SH-SY5Y (cell line): ENCODE measurements at regions not wholly inside any gene's neighbourhood (a gene's known extent, or its start where the extent isn't known, plus 50 kb on each side); places are given as distances from the start of the nearest gene placed in this dataset.

ENCODE experiments used
- GATA2 ChIP-seq: IDR thresholded peaks from 2 replicates; pipeline ENCODE4 v1.6.1; 2011; ENCODE audit warnings: mild to moderate bottlenecking, low read depth, low read length
- GATA3 ChIP-seq: IDR thresholded peaks from 2 replicates; pipeline ENCODE4 v1.6.1; 2011; ENCODE audit warnings: low read depth, mild to moderate bottlenecking, low read length, moderate library complexity

DNA sequence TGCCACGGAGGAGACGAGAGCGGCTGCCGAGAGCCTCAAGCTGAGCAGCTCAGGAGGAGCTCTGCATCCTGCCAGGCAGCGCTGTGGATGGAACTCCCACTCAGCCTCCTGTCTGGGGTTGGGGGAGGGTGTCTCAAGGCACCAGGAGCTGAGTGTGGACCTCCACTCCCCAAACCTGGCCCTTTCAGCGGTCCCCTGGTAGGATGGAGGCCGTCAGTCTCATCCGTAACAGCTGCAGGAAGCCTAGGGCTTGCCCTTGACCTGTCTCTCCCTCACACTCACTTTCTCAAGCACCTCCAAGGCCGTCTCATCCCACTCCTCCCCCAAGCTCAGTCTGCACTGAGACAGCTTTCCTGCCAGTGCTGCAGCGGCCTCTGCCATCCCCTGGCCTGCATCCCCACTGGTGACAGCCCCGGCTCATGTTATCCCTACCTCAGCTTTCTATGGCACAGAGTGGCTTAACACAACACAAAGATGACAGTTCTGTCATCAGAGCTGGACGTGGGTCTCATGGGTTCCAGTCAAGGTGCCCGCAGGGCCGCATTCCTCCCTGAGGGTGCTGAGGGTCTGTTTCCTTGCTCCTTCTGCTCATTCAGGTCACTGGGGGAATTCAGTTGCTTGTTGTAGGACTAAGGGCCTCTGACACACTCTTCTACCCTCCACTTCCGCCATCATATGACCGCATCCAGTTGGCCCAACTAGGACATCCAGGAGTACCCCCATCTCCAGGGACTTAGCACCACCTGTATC is 341.9 kb upstream of the B3GAT1 start:
- no peak for TF ChIP-seq GATA2

DNA sequence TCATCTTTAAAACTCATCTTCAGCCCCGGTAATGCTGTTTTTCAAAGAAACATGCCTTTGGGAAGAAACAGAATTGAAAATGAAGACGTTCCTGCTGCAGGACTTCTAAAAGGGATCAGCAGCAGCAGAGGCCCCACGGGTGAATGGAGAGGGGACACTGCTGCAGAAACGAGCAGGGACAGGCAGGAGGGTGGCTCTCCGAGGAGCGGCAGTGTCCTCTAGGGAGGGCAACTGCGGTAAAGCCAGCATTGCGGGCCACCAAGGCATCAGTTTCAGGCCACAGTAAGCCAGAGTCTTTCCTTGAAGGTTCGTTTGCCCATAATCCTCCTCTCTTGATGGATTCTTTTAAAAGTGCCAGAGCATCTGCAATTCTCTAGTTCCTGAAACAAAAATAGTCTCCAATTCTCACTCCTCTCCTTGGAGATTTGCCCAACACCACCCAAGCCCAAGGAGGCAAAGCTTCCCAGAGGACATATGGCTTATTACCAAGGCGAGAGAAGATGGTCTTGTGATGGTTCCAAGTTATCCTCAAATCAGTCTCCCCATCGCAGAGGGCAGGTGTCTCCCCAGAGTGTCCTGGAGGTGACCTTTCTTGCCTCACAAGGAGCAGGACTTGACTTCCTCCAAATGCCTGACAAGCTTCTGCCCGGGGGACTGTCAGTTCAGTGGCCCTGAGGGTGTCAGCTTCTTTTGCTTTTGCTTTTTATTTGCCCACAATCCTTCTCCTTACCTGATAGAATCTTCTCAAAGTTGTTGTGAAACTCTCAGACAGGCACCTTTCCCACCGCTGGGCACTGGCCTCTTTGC is 341.1 kb upstream of the B3GAT1 start:
- no peak for TF ChIP-seq GATA2
- no peak for TF ChIP-seq GATA3

DNA sequence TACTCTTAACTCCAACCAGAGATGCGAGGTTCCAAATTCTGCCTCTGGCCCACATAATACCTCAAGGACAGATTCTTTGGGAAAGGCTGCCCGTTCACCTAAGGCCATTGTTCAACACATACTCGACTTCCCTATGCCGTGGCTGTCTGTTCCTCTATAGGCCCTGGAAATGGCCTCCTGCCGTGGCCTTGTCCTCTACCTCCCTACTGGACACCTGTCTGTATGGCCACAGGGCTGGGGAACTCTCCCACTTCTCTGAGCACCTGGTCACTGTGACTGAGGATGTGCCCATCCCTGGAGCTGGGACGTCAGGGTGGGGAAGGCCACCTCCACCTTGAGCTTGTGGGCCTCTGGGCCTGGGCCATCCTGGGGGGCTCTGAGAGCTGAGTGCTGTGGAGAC is 340.5 kb upstream of the B3GAT1 start:
- no peak for TF ChIP-seq GATA3
- TF ChIP-seq GATA2: no peak

DNA sequence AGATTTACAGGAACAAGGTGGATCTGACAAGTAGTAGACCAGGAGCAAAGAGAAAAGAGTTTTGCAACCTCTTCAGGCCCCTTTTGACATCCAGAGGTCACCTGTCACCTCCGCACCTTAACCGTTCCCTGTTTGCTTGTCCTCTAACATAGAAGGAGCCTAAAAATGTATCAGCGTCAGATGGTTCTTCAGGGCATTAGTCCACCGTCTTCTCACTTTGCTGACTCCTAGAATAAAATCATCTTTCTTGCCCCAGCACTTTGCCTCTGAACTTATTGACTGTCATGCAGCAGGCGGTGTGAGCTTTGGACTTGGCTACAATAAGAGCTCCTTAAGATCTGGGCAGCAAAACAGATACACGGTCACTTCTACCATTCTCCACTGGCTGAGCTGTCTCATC is 339.7 kb upstream of the B3GAT1 start:
- TF ChIP-seq GATA3: no peak

DNA sequence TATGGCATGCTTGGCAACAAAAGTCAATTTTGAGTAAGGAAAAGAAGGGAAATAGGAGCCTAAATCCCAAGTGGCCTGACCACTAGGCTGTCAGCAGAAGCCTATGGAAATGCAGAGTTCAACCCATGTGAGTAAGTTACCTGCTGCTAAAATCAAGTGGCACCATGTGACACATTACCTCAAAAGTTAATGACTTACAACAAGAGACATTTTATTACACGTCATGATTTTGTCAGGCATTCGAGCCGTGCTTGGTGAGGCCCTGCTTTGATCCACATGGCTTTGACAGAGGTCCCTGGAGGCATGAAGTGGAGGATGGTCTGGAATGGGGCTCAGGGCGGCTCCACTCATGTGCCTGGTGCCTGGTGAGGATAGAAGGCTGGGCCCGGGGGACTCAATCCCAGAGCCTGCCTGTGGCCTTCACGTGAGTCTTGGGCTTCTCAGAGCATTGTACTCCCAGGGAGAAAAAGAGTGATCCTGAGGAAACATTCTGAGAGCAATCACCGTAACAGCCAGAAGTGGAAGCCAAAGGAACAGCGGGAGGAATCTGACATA is 339.1 kb upstream of the B3GAT1 start:
- no peak for TF ChIP-seq GATA2
- TF ChIP-seq GATA3: no peak

DNA sequence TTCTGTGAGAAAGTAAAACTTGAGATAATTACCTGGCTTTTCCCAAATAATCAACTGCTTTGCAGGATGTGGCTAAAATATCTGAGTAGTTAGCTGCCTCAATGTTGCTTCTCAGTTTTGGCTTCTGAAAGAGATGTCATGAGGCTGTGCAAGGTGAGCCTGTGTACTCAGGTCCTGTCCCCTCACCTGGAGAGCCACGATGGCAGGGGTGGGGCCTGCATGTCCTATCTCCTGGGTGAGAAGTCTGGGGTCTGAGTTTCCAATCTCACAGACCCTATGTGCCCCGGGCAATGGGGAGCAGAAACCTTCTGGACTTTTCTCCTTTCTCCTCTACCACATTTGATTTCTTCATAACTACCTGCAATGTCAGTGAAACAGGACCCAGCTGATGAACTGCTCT is 338.6 kb upstream of the B3GAT1 start:
- no peak for TF ChIP-seq GATA2
- no peak for TF ChIP-seq GATA3

DNA sequence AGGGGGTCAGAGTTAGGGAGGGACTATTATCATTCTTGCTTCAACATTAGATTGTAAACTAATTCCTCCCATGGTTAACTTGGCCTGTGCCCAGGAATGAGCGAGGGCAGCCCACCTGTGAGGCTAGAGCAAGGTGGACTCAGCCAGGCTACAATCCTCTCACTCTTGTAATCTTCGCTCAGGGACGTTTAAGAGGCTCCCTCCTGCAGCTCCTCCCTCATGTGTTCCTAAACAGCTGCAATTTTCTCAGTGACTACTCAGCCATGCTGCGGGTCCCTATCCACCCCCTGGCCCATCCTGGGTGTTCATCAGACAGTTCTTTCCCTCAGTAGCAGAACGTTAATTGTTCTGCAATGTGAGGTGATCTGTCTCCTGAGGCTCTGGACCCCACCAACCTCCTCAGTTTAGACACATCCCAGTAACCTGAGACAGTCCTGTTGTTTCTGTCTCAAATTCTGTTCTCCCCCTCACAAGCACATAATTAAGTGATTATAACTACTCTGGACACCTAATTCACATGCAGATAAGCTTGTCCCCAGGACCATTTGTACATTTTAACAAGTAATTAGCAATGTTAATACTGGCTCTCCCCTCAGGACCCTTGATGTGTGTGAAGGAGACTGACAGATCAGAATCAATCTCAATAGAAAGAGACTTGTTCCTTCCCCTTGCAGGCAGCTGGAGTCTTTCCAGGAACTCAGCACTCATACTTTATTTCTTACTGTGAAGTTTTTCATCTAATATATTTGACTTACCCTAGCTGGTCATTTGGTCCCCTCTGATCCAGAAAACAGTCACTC is 337.2 kb upstream of the B3GAT1 start:
- no peak for TF ChIP-seq GATA2
- TF ChIP-seq GATA3: no peak

DNA sequence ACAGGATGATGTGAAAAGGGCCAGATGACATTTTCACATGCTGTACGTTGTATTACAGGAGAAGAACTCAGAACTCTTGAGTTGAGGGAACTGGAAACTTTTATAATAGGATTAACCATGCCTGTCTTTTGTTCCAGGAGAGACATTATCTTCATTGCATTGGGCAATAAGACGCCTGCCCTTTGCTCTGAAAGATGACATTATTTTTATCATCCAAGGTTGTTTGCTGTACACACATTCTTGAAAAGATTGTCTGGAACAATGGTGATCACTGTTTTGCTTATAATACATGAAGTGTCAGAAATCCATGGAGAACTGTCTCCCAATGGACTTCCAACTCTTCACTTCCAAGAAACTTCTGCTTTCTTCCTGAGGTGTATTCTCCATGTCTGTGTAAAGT is 334.6 kb upstream of the B3GAT1 start:
- TF ChIP-seq GATA2 (no peak), GATA3 (no peak)

DNA sequence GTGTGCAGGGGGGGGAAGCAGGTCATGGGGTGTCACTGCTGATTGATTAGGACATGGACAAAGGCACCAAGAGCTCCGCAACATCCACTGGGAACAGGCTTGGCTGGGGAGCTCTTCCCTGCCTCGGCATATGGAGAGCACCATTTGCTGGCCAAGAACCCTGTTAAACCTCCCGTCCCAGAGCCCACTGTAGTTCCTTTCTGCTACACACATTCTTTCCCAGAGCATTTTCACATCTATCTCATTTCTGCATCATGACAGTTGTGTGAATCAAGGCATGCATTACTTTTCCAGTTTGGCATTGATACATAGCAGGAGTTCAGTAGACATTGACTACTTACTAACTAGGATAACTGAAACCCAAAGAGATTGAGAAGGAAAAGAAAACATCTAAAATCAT is 333.4 kb upstream of the B3GAT1 start:
- TF ChIP-seq GATA3 (no peak), GATA2 (no peak)

DNA sequence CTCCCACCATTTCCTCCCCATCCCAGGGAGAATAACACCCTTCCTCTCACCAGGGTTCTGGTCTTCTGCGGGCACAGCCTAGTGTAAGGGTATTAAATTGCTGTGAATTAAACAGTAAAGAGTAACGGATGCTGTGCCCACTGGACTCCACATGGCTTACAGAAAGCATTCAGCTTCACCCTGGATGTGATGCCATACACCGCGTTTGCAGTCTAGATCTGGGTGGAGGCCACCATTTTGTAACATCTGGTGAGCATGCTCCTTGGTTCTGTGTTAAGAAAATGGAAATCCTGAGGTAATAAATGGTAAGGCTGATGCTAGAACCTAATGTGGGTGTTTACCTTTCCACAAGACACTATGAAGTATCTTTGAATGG is 331.8 kb upstream of the B3GAT1 start:
- no peak for TF ChIP-seq GATA3
- TF ChIP-seq GATA2: no peak

DNA sequence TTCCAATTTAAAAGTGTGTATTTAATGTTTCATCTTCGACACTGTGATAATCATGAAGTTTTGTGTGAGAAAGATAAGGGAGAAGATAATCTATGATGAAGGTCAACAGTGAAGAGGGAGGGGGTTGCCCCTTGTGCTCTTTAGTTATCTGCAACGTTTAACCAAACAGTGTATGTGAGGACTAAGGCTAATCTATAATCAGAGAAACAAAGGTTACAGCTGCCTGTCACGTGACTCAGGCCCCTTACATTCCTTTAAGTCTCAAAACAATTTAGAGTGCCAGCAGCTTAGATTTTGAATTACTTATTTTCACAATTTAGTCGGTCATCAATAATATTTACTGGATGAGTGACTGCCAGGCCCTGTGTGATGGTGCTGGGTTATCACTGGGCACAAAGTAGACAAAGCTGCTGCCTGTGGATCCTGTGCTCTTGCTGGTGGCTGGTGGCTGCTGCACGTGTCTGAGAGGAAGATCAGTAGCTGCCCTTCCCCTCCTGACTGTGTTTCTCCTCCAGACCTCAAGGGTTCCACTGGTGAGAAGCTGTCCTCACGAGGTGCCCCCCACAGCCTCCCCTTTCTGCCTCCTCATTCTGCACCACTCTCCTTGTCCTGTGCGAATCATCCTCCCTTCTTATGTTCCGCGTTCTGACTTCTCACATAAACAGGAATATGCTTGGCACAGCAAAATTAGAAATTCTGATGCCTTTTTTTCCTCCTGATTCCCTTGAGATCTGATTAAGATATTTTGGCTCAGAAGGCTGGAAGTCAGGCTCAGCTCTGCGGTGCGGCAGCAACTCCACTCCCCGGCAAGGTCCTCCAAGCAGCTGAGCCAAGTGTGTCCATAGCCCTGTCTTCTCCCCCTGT is 331.1 kb upstream of the B3GAT1 start:
- TF ChIP-seq GATA2 (no peak), GATA3 (no peak)

DNA sequence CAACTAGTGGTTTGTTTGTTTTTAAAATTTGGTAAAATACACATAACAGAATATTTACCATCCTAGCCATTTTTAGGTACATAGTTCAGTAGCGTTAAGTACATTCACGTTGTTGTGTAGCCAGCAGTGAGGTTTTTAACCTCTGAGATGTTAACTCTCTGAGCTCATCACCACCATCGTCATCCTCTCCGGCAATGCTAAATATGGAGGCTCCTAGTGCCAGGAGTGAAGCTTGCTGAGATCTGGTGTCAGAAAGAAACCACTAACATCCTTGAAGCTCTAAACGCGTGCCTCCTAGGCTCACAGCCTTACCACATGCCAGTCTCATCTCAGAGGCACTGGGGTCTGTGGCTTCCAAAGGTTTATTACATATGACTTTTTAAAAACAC is 330.2 kb upstream of the B3GAT1 start:
- TF ChIP-seq GATA2: no peak
- TF ChIP-seq GATA3: no peak

DNA sequence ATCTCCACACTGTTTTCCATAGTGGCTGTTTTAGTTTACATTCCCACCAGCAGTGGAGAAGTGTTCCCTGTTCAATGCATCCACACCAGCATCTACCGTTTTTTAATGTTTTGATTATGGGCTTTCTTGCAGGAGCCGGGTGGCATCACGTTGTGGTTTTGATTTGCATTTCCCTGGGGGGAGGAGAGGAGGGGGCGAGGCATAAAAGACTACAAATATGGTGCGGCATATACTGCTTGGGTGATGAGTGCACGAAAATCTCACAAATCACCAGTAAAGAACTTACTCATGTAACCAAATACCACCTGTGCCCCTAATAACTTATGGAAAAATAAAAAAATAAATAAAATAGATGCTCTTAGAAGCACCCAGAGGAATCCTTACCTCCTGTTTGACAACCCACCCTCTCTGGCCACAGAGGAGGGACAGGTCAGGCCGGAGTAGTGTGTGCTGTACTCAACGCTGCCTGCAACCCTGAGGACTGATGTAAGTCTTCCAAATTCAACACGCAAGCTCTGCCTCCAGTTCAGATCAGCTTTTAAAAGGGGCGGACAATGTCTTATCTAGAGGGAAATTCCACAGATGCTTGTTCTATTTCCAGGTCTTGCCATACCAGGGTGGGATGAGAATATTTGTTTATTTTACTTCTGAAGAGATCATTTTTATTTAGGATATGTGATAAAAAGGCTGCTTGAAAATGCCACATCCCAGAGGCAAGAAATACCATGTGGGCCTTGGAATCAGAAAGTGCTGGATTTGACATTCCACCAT is 329.6 kb upstream of the B3GAT1 start:
- TF ChIP-seq GATA3 (no peak), GATA2 (no peak)
